NCI-H2029 (cell line): ENCODE measurements at regions not wholly inside any gene's neighbourhood (a gene's known extent, or its start where the extent isn't known, plus 50 kb on each side); places are given as distances from the start of the nearest gene placed in this dataset.
"Not testable (repeated sequence)": the region's sequence is repeated elsewhere in the genome, so short reads cannot be mapped to it uniquely, and the experiment has no call there.

ENCODE experiments used
- DNase-seq: peaks from one replicate; lab custom pipeline; 2025; lab: John Stamatoyannopoulos, UW

DNA sequence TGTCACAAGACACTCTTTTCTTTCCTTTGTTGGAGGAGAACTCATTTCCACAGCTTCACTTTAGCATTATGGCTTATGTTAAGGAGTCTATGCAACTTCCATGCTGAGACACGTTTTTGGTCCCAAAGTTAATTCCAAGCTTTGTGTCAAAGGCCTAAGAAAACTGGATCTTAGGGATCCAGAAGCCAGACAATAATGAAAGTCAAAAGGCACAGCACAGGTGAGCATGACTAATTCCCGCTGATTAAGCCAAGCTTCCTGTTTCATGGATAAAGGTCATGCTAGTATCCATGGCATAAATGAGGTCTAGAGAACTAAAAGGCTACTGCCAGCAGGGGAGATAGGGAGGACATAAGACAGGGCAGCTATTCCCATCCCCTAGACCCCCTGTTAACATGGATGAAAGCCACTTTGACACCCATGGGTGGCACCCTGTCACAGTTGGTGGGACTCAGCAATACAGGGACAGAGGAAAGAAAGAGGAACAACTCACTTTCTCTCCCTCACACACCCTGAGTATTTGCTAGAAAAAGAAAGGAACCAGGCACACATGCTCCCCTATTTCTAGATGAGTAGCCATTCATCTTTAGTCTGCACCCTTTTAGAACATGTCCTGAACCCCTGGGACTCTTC lies 438.1 kb upstream of the CDH9 start:
- DNase-seq = no peak

DNA sequence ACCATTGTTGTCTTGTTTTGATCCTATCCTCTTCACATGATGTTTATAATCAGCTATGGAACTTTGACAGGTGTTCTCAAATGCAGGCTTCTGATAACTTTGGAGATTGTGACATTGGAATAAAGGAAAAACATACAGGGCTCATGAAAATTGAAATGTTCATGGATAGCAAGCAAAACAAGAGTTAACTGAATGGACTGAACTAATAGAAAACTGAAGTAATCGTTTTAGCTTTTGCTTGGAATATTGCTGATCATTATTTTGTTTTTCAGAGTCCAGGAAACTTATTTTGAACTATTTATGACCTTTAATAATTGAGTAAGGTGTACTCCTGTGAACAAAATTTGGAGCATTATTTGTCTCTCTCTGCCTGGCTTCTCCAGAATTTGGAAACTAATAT lies 436.7 kb upstream of the CDH9 start:
- no peak for DNase-seq

DNA sequence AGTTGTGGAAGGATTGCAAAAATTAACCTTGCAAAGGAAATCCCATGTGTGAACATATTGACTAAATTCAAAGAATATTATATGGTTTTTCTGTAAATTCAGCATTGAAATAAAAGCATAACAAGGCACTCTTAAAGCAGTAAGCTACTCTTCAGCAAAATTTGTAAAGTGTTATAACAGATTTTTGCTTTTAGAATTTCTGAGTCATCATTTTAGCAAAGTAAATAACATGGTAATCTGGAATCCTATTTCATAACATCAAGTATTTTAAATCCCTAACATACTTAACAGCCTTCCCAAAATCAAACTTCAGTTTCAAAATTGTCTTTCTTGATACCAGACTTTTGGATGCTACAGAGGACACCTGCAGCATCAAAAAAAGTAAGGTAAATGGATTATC lies 436.0 kb upstream of the CDH9 start:
- DNase-seq = no peak

DNA sequence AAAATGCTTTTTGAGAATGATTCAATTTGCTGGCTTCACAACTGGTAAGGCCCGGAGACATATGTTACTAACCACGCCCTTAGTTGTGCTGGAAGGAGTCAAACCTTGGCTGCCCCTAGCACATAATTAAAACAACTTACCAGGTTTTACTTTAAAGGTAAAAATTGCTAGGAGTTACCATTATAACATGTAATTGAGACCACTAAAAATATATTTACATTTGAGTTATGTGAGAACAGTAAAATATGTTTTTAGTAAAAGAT lies 435.6 kb upstream of the CDH9 start:
- DNase-seq = no peak

DNA sequence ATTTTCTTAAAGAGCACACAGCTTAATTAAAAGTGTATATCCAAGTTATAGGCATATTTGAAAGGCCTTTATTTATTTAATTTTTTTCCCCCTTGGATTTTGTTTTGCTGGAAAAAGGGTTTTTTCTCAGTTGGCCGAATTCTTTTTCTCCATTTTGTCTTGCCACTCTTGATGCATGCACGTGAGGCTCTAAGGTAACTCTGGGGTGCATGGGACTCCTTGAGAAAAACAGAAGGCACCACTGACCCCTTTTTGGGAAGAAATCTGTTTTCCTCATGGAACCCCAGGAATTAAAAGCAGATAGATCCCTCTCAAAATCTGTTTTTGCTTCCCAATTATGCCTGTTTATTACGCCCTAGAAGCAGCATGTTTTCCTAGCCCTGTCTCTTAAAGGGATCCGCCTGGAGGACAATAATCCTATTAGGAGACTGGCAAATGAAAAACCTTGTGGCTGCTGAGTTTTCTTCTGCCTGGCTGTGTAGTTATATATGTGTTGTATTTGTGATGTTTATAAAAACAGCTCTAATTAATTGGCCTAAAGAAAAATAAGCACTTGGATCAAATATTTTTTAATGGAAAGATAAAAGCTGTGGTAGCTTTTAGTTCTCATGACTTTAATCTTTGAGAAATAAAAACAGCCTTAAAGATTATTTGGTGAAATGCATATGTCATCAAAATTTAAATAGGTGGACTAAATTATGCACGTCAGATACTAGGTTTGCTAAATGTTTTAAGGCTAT lies 435.1 kb upstream of the CDH9 start:
- DNase-seq = no peak

DNA sequence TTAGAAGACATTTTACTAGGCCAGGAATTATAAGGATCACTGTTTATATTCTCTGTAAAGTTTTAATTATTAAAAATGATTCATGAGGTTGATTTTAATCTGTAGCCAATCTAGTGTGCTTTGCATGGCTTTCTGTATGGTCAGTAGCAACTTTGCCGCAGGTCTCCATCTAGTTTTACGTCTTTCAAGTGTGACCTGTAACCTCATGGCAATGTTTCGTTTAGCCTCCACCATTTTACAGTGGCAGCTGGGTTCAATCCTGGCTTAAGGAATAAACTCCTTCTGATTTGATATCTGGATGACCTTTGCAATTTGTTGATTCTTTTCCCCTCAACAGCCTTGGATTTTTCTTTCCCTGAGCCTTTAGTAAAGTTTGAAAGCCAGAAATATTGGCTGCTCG lies 434.5 kb upstream of the CDH9 start:
- no peak for DNase-seq

DNA sequence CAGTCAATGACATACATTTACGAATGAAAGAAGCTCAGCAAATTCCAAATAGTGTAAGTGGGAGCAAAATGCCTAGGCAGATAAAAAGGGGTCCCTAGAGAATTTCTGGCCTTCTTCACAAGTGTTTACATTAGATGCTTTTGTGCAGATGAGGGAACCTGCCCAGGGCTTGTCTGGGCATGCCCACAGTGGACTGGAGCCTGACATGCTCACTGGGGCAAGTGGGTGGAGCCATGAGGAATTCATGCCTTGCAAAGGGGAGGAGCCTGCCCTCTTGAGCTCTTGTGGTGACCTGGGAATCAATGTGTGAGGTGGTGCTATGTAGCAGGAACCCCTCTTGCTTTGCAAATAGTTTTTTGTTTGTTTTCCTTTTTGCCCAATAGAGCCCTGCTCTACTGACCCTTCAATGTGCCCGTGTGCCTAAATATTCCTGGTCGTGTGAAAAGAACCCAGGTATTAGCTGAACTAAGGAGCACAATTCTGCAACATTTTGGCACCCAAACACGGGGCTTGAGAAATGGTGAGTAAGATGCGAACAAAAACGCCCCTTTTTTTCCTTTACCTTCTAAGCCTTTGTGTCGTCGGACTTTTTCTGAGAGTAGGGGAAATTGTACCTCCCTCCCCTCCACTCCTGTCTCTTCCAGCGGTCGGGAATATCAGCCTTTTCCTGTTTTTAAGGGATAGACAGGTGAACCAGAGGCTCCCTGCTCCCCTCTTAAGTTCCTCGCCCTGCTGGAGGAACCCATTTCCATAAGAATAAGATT lies 433.8 kb upstream of the CDH9 start:
- DNase-seq = no peak

DNA sequence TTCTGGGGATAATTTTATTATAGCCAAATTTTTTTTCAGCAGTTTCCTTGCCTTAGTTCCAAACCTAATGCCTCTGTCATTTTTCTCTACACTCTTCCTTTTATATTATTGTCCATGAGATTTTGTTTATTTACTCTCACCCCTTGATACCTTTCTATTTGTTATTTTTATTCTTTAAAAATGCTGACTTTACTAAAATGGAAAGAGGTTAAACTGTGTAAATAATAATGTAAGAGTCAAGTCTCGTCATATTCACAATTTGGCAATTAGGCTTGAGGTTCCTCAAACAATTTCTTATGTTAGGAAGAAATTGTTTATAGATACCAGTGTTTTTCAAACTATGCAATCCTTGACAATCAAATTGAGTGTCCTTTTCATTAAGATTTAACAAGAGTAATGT lies 428.6 kb upstream of the CDH9 start:
- DNase-seq = no peak

DNA sequence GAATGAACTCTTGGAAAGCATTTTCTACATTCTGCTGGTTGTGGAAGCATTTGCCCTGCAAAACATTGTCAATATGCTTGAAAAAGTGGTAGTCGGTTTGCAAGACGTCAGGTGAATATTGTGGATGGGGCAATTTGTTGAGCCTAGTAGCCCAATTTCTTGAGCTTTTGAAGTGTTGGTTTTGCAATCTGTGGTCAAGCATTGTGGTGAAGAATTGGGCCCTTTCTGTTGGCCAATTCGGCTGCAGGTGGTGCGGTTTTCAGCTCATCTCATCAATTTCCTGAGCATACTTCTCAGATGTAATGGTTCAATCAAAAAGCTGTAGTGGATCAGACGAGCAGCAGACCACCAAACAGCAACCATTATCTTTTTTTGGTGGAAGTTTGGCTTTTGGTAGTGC lies 426.8 kb upstream of the CDH9 start:
- no peak for DNase-seq

DNA sequence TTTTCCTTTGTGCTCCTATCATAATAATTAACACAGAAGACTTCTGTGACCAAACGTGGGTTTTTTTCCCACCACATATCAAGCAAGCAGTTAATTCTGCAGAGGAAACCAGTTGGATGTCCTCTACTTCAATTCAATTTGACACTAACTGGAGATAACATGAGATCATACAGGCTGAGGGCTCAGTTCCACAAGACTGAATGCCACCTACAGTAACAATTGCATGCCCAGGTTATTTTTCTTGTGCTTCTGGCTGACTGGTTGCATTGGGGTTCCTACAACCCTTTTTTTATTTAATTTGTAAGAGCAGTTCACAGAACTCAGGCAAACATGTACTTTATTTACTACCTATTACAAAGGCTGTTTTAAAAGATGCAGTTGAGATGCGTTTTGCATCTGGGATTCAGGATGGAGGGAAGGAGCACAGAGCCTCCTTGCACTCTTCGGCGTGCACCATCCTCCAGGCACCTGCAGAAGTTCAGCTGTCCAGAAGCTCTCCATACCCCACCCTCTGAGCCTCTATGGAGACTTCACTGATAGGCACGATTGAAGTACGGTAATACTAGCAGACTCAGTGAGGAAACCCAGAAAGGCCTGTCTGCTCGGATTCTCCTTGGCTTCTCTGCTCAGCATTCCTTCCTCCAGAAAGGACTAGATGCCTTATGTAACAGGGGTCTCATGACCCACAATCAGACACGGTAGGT lies 425.2 kb upstream of the CDH9 start:
- DNase-seq = no peak

DNA sequence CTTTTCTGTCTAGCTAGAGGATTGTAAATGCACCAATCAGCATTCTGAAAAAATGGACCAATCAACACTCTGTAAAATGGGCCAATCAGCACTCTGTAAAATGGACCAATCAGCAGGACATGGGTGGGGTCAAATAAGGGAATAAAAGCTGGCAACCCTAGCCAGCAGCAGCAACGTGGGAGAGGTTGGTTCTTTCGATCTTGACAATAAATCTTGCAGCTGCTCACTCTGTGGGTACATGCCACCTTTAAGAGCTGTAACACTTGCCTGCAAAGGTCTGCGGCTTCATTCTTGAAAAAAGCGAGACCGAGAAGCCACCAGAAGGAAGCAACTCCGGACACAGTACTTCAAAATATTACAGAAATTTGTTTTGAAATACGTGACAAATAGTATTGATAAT lies 424.6 kb upstream of the CDH9 start:
- DNase-seq = no peak

DNA sequence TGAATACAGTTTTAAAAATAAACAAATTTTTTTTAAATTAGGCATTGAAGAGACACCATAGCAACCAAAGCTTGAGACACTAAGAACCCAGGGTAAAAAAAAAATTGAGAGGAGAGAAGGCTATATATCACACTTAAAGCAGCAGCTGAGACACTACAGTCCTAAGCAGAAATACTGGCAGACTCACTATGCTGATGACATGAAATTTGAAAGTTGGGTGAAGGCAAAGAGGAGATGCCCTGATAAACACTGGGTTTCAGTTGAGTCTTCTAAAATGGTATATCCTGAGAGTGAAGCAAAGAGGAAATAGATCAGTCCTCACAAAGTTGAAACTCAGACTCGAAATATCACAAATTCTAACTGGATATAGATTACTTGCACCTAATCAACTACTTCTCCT lies 419.9 kb upstream of the CDH9 start:
- DNase-seq = no peak

DNA sequence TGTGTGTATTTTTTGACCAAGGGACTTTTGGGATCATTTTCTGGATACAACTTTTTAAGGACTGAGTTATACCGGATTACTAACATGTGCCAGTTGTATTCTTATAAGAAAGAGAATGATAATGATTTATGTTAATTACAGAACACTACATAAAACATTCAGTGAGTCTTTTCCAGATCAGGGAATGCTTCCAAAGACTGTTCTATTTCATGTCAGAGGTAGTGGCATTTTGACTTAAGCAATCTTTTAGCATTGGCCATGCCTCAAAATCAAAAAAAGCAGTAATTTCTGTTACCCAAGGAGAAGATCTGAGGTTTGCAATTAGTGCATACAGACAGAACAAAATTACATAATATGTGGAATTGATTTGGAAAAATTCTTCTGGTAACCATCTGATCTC lies 413.0 kb upstream of the CDH9 start:
- DNase-seq = no peak

DNA sequence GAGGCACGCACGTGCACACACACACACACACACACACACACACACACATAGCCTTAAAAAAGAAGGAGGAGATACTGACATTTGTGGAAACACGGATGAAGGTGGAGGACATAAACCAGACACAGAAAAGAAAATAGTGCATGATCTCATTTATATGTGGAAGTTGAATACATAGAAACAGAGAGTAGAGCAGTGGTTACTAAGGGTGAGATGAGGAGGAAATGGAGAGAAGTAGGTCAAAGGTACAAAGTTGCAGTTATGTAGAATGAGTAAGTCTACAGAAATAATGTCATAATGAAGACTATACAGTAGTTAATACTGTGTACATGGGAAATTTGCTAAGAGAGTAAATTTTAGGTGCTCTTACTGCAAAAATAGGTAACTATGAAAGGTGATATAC lies 412.2 kb upstream of the CDH9 start:
- DNase-seq = no peak

DNA sequence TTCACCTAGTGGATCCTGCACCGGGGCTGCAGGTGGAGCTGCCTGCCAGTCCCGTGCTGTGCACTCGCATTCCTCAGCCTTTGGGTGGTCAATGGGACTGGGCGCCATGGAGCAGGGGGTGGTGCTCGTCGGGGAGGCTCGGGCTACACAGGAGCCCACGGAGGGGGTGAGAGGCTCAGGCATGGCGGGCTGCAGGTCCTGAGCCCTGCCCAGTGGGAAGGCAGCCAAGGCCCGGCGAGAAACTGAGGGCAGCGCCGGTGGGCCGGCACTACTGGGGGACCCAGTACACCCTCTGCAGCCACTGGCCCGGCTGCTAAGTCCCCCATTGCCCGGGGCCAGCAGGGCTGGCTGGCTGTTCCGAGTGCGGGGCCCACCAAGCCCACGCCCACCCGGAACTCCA lies 401.0 kb upstream of the CDH9 start:
- DNase-seq = not testable (repeated sequence)

DNA sequence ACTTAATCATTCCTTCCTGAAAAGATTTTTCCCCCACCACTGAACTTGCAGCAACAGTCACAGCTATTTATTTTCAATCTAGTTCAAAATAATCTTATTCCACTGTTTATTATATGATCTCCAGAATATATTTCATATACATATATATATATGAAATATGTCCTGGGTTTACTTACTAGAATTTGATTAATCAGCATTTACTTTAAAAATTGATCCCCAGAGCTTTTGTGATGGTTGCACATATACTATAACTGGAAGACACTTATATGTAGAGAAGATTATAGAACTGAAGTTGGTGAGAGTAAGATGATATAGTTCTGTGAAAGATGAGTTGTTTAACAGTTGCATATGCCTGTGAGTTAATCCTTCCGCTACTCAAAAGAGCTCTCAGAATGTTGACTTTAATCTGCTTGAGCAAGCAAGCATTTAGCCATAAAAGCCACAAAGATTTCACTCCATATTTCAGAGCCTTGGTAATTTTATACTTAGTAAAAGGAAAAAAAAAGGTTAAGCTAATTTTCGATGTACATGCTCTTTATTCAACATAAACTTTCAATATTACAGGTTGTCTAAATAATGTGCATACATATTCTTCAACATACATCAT lies 399.3 kb upstream of the CDH9 start:
- no peak for DNase-seq

DNA sequence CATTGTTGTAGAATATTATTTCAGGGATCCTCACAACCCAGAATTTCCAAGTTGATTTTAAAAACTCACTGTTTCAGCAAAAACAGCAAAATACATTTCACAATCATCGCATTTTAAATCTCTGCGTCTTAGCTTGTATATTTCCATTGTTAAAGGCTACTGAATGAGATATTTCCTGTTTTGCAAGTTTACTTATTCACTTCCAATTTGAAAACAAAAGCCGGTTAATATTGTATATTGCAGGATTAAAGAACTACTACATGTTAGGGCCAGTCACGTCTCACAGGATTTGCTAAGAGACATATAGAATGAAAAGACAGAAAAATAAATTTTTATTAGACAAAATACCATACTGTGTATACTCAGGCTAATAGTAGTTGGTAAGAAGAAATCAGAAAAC lies 395.9 kb upstream of the CDH9 start:
- DNase-seq = no peak

DNA sequence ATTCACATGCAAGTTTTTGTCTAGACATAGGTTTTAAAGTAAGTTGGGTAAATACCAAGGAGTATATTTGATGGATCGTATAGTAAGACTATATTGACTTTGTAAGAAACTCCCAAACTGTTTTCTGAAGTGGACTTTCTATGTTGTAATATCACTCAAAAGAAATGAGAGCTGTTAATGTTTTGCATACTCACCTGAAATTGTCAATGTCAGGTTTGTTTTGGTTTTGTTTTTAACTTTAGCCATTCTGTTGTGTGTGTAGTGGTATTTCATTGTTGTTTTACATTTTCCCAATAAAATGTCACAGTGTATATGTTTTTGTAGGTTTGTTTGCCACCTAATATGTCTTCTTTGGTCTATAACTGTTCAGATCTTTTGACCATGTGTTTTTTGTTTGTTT lies 375.7 kb upstream of the CDH9 start:
- no peak for DNase-seq

DNA sequence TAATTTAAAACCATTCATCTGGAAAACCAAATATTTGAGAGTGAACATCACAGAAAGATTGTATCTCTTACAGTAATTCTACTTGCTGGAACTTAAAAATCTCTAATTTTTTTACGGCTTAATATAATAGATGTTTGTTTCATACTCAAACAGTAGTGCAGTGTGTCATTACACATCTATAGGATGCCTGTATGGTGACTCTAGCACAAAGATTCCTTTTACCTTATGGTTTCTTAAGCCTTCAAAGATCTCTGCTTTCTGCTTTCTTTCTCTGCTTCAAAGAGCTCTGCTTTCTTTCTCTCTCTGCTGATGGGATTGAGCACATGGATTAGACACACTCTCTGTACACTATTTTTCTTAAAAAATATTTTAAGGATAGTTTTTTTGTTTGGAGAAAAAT lies 374.0 kb upstream of the CDH9 start:
- no peak for DNase-seq

DNA sequence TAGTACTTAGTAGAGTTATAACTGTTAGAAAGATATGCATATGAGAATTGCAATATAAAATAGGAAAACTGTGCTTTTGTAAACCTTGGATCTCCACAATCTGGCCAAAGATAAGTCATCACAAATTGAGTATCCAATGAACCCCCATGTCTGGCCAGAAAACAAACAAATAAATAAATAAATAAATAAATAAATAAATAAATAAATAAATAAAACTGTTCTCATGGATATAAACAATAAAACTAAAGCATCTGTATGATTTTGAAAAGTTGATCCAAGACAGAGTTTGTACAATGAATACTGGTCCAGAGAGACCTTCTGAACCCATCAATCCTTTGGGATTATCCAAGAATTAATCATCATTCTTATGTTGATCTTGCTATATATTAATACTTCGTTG lies 367.6 kb upstream of the CDH9 start:
- no peak for DNase-seq

DNA sequence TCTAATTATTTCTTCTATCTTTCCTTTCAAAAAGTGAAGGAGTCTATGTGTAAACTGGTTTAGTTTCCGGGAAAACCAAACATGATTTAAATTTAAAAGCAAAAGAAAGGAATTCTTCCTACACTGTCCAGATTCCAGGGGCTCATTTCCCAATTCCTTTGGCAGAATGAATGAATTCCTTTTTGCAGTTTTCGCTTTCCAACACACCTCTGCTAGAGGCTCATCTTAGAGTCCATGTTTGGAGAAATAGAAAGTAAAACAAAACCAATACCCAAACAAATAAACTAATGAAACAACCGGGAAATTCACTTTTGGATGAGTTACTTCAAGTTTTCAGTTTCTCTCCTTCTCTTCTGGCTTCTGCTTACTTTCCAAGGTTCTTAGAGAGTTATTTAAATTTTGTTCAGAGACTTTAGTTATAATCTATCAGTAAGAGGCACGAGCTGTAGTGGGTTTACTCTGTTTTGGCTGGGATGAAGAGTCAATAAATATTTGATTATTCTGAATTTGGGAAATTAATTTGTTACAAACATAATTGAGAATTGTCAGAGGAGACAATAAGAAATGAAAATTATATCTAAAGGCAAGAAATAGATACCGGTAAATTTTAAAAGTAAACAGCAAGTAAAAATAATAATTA lies 365.0 kb upstream of the CDH9 start:
- DNase-seq = no peak

DNA sequence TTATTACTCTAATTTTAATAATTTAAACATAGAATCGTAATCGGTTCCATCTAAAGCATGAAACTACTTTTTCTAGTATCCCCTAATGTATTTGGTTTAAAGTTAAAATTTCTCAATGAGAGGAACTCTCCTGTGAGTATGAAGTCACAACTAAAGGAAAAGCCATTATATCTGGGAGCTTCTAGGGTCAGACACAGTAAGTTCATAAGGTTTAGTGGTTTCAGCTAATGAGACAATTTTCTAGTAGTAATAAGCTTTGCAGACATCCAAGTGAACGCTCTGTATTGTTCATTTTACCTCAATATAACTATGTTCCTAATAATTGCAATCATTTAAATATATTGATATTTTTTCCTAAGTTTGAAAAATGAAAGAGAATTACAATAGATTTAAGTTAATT lies 364.4 kb upstream of the CDH9 start:
- DNase-seq = no peak
